Fibroblast of villous mesenchyme (primary cell): ENCODE measurements at regions not wholly inside any gene's neighbourhood (a gene's known extent, or its start where the extent isn't known, plus 50 kb on each side); places are given as distances from the start of the nearest gene placed in this dataset.

ENCODE experiments used
- DNase-seq: peaks from one replicate; pipeline ENCODE4 v3.0.0-alpha.2; 2010; ENCODE audit warnings: low read depth
- H3K4me3 ChIP-seq: 2 replicates; pipeline ENCODE4 v1.5.1; 2011; ENCODE audit warnings: low read depth, mild to moderate bottlenecking, low read length
- TF ChIP-seq, protein P1 (sequence below): IDR thresholded peaks from 2 replicates; pipeline ENCODE4 v1.5.1; 2012; ENCODE audit warnings: low read depth, mild to moderate bottlenecking, low read length; ENCODE audit not compliant: insufficient read depth

DNA sequence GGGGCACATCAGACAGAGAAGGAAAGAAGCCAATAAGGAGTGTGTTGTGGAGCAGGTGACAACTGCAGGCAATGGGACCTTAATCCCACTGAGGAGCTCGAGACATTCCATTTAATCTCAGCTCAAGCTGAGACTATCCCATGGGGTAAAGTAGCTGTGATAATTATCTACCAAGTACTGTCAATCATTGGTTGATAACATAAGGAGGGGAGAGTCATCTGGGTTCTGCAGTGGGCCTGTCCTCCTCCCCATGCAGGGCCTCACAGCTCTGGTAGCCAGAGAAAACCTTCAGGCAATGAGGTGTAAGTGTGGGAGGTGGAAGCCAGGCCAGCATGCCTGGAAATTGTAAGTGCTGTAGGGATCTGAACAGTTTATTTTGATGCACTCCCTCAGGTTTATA is 375.0 kb upstream of the ARID1B start:
- DNase-seq: no peak
- TF ChIP-seq, protein P1, sequence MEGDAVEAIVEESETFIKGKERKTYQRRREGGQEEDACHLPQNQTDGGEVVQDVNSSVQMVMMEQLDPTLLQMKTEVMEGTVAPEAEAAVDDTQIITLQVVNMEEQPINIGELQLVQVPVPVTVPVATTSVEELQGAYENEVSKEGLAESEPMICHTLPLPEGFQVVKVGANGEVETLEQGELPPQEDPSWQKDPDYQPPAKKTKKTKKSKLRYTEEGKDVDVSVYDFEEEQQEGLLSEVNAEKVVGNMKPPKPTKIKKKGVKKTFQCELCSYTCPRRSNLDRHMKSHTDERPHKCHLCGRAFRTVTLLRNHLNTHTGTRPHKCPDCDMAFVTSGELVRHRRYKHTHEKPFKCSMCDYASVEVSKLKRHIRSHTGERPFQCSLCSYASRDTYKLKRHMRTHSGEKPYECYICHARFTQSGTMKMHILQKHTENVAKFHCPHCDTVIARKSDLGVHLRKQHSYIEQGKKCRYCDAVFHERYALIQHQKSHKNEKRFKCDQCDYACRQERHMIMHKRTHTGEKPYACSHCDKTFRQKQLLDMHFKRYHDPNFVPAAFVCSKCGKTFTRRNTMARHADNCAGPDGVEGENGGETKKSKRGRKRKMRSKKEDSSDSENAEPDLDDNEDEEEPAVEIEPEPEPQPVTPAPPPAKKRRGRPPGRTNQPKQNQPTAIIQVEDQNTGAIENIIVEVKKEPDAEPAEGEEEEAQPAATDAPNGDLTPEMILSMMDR: no peak

DNA sequence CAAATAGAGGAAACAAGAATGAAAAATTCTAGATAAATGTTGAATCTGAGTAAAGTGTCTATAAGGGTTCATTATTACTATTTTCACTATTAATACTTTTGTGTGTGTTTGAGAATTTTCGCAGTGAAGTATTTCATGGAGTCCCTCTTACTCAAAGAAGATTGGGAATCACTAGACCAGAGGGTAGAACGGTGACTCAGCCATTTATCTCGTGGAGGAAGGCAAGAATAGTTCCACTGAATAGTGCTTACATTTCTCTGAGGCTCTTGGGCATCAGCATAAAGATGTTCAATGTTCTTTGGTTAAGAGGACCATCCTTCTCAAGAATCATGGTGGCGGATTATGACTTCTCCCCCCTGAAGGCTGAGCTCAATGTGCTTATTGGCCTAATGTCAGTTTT is 376.7 kb upstream of the ARID1B start:
- TF ChIP-seq, protein P1: no peak
- H3K4me3 ChIP-seq: no peak overlapping the region
- DNase-seq: no peak

More for the DNA sequence above, 375.0 kb upstream of the ARID1B start:
- no peak overlapping the region for H3K4me3 ChIP-seq

DNA sequence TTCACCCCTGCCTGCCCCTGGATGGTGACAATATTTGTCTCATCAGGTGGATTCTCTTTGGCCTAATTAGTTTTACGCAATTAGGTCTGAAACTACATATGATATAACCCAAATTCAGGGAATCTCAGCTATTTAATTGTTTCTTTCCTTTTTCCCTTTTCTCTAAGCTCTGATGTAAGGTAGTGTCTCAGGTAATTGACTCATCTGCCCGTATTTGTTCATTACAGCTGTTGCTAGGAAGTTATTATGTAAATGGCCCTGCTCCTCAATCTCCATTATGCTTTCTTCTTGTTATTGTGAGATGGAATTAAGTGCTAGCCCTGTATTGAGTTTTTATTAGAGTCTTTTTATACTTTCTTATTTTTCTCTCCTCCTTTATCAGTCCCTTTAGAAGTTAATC is 378.2 kb upstream of the ARID1B start:
- no peak for DNase-seq
- TF ChIP-seq, protein P1: no peak
- no peak overlapping the region for H3K4me3 ChIP-seq

DNA sequence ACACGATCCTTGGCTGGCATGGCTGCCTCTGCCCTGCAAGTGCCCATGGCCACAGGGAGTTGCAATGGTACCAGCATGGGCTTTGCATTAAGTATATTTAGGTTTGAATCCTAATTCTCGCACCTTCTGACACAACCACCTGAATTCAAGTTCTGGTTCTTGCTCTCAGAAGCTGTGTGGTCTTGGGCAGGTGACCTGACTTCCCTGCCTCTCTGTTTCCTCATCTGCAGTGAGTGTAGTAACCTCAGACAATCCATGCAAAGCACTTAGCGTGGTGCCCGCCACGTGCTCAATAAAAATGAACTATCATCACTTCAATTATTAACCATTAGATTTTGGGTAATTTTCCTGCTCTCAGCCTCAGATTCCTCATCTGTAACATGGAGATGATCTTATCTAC is 378.8 kb upstream of the ARID1B start:
- no peak for DNase-seq

DNA sequence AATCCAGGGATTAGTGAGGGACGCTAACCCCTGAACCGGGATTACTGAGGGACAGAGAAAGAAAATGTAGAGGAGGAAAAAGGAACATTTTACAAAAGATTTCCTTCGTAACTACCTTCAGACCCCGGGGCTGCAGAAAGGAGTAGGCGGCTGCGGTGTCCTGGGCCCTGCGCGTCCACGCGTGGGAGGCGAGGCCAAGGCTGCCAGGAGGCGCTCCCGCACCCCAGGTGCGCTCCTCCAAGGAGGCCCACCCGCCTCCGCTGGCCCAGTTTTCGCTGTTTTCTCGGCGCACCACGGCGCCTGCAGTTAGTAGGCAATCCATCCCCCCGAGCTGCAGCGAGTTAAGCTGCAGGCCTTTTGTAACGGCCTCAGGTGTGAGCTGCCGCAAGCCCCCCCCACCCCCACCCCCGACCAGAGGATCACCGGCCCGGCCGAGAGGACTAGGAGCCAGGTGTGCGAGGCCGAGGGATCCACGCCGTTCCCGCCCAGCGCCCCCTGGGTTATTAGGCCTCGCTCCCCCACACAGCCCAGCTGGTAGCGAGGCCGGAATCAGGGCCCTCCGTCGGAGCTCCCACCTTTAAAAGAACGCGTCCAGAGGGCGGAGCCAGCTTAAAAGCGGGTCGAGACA is 380.3 kb upstream of the ARID1B start:
- DNase-seq: no peak
- TF ChIP-seq, protein P1: no peak
- H3K4me3 ChIP-seq: no peak overlapping the region

More for the DNA sequence above, 378.8 kb upstream of the ARID1B start:
- TF ChIP-seq, protein P1: no peak
- H3K4me3 ChIP-seq: no peak overlapping the region

DNA sequence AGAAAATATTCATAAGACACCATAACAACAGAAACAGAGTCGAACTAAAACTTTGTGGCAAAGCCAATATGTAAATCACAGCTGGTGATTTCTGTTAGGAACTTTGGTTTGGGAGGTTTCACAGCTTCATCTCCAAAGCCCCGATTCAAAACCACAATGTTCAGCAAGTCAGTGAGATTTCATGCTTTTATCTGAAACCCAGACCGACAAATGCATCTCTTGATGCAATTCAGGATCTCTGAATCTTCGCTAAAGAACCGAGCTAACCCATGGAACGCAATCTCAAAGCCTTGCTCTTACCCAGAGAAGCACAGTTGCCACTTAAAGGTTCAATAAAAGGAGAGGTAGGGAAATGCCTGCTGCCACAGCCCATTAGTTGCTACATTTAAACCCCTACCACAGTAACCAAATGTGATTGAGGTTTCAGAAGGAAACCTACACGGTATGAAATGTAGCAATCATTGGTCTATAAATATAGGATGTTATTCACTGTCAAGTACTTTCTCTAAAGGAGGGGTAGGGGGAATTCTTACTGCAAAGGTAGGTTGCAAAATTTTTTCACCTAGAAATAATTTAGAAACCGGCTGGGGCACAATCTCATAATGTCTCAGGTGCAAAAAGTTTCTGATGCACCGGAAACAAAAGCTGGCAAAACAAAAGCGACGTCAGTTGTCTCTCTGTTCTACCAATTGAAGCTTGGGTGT is 381.0 kb upstream of the ARID1B start:
- H3K4me3 ChIP-seq: no peak overlapping the region
- TF ChIP-seq, protein P1: no peak
- no peak for DNase-seq
